GM18907 (cell line): ENCODE measurements at regions not wholly inside any gene's neighbourhood (a gene's known extent, or its start where the extent isn't known, plus 50 kb on each side); places are given as distances from the start of the nearest gene placed in this dataset.
"Not testable (repeated sequence)": the region's sequence is repeated elsewhere in the genome, so short reads cannot be mapped to it uniquely, and the experiment has no call there.

Source experiments
- ATAC-seq: cut with Tn5 transposase; IDR thresholded peaks from one replicate; pipeline ENCODE4 v1.9.1; 2021; ENCODE audit warnings: mild to moderate bottlenecking, moderate library complexity; ENCODE audit not compliant: unreplicated experiment

- ATAC-seq: no peak
Measured at GRCh38 chr5:144771802-144772201, 601.1 kb downstream of the KCTD16 start.

GRCh38 chr5:144742361-144742760 is 571.7 kb downstream of the KCTD16 start:
- no peak for ATAC-seq

- ATAC-seq: no peak
Measured at GRCh38 chr5:144731786-144732185, 561.1 kb downstream of the KCTD16 start.

GRCh38 chr5:144712090-144712489 is 541.4 kb downstream of the KCTD16 start:
- peak; percentile 98 for ATAC-seq

- ATAC-seq: no peak
Measured at GRCh38 chr5:144711172-144711571, 540.5 kb downstream of the KCTD16 start.

- ATAC-seq: no peak
Measured at GRCh38 chr5:144710637-144711036, 540.0 kb downstream of the KCTD16 start.

- ATAC-seq: no peak
Measured at GRCh38 chr5:144703776-144704175, 533.1 kb downstream of the KCTD16 start.

GRCh38 chr5:144698484-144698883 is 527.8 kb downstream of the KCTD16 start:
- ATAC-seq: no peak

- no peak for ATAC-seq
Measured at GRCh38 chr5:144697847-144698262, 527.2 kb downstream of the KCTD16 start.

- ATAC-seq: no peak
Measured at GRCh38 chr5:144691936-144692335, 521.3 kb downstream of the KCTD16 start.

- ATAC-seq: no peak
Measured at GRCh38 chr5:144684899-144685298, 514.2 kb downstream of the KCTD16 start.

GRCh38 chr5:144680711-144681110 is 510.0 kb downstream of the KCTD16 start:
- ATAC-seq: no peak

GRCh38 chr5:144671066-144671465 is 500.4 kb downstream of the KCTD16 start:
- no peak for ATAC-seq

GRCh38 chr5:144659634-144660227 is 489.1 kb downstream of the KCTD16 start:
- no peak for ATAC-seq

- no peak for ATAC-seq
Measured at GRCh38 chr5:144644317-144644716, 473.6 kb downstream of the KCTD16 start.

GRCh38 chr5:144638787-144639186 is 468.1 kb downstream of the KCTD16 start:
- no peak for ATAC-seq

- ATAC-seq: no peak
Measured at GRCh38 chr5:144634138-144634537, 463.5 kb downstream of the KCTD16 start.

- no peak for ATAC-seq
Measured at GRCh38 chr5:144598451-144599068, 427.9 kb downstream of the KCTD16 start.

- no peak for ATAC-seq
Measured at GRCh38 chr5:144596517-144596916, 425.8 kb downstream of the KCTD16 start.

GRCh38 chr5:144594919-144595318 is 424.2 kb downstream of the KCTD16 start:
- no peak for ATAC-seq

GRCh38 chr5:144594234-144594633 is 423.6 kb downstream of the KCTD16 start:
- ATAC-seq: not testable (repeated sequence)

- ATAC-seq: no peak
Measured at GRCh38 chr5:144585681-144586080, 415.0 kb downstream of the KCTD16 start.
